ENCODE measurements at regions not wholly inside any gene's neighbourhood (a gene's known extent, or its start where the extent isn't known, plus 50 kb on each side); places are given as distances from the start of the nearest gene placed in this dataset.

GRCh38 chr16:61596655-61597054 lies 439.6 kb downstream of the CDH8 start:
- no peak for DNase-seq

- DNase-seq, result no peak
Measured at GRCh38 chr16:61595605-61596004, 440.6 kb downstream of the CDH8 start.

GRCh38 chr16:61590577-61590976 lies 445.7 kb downstream of the CDH8 start:
- no peak for DNase-seq

- DNase-seq, result no peak
Measured at GRCh38 chr16:61587526-61587925, 448.7 kb downstream of the CDH8 start.

GRCh38 chr16:61581417-61582046 lies 454.7 kb downstream of the CDH8 start:
- DNase-seq, result no peak

GRCh38 chr16:61580579-61580978 lies 455.7 kb downstream of the CDH8 start:
- DNase-seq, result no peak

GRCh38 chr16:61579195-61579594 lies 457.0 kb downstream of the CDH8 start:
- DNase-seq, result no peak

- no peak for DNase-seq
Measured at GRCh38 chr16:61576476-61576875, 459.8 kb downstream of the CDH8 start.

GRCh38 chr16:61575617-61576016 lies 460.6 kb downstream of the CDH8 start:
- DNase-seq, result no peak

- no peak for DNase-seq
Measured at GRCh38 chr16:61569028-61569427, 467.2 kb downstream of the CDH8 start.

GRCh38 chr16:61564716-61565115 lies 471.5 kb downstream of the CDH8 start:
- DNase-seq, result no peak

GRCh38 chr16:61555718-61556441 lies 480.4 kb downstream of the CDH8 start:
- no peak for DNase-seq

- DNase-seq, result no peak
Measured at GRCh38 chr16:61549327-61549726, 486.9 kb downstream of the CDH8 start.

GRCh38 chr16:61547626-61548025 lies 488.6 kb downstream of the CDH8 start:
- DNase-seq, result no peak

- DNase-seq, result no peak
Measured at GRCh38 chr16:61544165-61544564, 492.1 kb downstream of the CDH8 start.

- DNase-seq, result no peak
Measured at GRCh38 chr16:61540216-61540615, 496.0 kb downstream of the CDH8 start.

- DNase-seq, result no peak
Measured at GRCh38 chr16:61530697-61531096, 505.5 kb downstream of the CDH8 start.

- DNase-seq, result no peak
Measured at GRCh38 chr16:61500851-61501250, 535.4 kb downstream of the CDH8 start.

GRCh38 chr16:61480250-61480649 lies 556.0 kb downstream of the CDH8 start:
- no peak for DNase-seq

GRCh38 chr16:61471737-61472136 lies 564.5 kb downstream of the CDH8 start:
- no peak for DNase-seq

- no peak for DNase-seq
Measured at GRCh38 chr16:61471023-61471422, 565.2 kb downstream of the CDH8 start.

GRCh38 chr16:61465285-61465684 lies 571.0 kb downstream of the CDH8 start:
- DNase-seq, result no peak

GRCh38 chr16:61460020-61460419 lies 576.2 kb downstream of the CDH8 start:
- DNase-seq, result no peak

GRCh38 chr16:61435346-61435745 lies 600.9 kb downstream of the CDH8 start:
- DNase-seq, result no peak

GRCh38 chr16:61432421-61432820 lies 603.8 kb downstream of the CDH8 start:
- DNase-seq, result no peak

Measured in CD4-positive, alpha-beta T cell treated with Interleukin-4 for 1 hour (primary cell).